ENCODE measurements at regions not wholly inside any gene's neighbourhood (a gene's known extent, or its start where the extent isn't known, plus 50 kb on each side); places are given as distances from the start of the nearest gene placed in this dataset.

DNA sequence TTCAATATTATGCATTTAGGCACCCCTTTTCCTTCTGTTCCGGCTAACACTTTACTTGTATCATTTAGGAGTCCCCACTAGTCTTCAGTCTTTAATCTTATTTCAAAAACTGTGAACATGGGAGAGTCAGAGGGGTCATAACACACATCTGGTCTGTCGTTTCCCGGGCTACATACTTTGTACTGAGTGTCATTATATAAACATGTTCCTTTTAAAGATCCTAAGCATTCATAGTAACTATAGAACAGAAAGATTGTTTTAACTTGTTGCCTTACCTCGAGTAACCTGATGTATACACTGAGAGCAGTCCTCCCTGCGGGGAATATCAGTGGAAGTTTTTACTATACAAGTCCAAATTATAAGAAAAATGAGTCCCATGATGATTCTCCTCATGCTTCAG, 78.2 kb upstream of the VEPH1 start:
- no peak for DNase-seq (ENCODE audit: low read depth)

DNA sequence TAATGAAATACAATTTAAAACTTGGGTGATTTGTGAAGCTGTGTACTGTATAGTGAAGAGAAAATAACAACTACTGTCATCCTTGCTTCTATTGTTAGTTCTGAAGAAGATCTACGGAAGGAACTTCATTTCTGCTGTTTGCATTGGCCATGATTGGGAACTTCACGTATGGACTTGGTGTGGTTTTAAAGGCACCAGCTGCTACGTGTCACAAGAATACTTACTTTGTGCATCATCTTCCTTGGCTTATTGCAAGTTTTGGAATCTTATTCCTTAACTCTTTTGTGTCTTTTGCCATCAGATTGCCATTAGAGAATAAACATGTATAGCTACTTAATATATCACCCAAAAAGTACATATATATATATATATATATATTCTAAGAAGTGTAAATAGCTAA, 75.0 kb upstream of the VEPH1 start:
- DNase-seq (ENCODE audit: low read depth): no peak

DNA sequence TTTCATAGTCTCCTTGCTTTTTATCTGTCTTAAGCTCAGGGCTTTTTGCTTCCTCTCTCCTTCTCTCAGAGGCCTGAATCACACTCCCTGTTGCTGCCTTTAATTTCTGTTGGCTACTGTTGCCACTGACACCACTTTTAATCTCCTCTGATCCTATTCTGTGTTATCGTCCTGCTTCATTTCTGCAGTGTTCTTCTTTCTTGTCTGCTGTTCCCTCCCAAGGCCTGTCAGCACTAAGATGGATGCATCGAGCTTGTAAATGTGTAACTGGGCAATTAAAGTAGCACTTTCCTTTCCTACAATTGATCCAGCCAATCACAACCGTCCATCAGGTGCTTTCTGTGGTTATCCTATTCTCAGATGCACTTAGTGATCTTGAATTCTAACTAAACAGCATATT, 71.3 kb upstream of the VEPH1 start:
- DNase-seq (ENCODE audit: low read depth): no peak

DNA sequence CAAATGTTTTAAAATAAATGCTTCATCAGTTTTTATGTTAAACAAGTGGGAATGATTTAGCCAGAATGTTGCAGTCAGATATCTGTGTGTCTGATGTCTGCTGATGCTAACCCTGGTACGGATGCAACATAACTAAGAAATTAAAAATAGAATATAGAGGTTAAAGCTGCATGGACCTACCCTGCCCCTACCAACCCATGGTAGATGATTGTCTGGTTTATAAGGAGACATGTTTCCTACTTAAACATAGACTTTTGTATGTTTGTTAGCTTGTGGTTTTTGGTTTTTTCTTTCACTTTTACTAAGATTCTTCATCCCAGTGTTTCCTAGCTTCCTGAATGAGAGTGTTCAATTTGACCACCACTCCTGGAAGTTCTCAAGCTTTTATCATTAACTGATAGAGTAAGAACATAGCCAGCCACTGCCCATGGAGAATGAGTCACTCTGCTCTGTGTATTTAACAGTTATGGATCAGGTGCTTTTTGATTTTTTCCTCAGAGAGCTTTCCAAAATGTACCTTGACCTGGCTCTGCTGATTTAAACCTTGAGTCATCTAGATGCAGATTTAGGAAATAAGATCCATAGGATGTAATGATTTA, 70.7 kb upstream of the VEPH1 start:
- DNase-seq (ENCODE audit: low read depth): no peak

DNA sequence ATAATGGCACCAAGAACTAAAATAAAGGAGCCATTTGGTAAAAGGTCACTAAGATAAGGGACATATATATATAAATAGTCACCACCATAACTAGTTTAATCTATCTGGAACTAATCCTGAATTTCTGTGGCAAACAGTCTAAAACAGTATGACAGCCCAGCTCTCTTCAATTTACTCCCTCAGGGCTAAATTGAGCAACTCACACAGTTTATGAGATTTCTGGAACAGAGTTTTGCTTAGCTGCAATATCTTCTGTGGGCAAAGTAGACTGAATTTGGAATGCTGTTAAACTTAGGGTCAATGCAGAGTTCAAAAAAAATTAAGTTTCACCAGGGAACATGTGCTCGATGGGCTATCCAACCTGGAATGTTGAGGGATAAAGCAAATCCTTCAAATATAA, 70.1 kb upstream of the VEPH1 start:
- DNase-seq (ENCODE audit: low read depth): no peak

DNA sequence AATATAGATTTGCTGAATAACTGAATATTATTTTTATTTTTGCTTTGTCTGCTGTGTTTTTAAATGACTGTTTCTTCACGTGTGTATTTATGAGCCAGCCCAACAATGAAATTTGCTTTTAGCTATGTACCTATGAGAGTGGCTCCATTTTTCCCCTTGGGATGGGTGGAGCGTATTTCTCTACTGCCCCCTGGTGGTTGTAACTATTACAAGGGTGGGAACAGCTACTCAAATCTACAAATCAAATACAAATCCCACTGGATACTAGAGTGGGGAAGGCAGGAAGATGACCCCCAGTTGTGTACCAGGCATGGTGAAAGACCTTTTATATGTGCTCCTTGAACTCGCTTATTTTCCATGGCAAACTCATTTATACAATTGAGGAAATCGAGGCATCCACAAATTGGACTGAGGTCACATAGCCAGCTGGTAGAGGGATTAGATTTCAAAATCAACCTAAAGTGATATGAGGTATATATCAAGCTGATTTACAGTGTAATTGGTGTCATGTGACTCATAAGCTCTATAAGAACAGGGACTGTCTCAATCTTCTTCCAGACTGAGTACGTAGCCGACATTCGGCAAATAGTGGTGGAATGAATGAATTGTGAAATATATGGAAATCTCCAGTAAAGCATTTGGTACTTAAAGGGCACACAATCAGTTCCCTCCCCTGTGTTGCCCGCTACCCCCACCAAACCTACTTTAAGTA, 69.5 kb upstream of the VEPH1 start:
- no peak for DNase-seq (ENCODE audit: low read depth)

DNA sequence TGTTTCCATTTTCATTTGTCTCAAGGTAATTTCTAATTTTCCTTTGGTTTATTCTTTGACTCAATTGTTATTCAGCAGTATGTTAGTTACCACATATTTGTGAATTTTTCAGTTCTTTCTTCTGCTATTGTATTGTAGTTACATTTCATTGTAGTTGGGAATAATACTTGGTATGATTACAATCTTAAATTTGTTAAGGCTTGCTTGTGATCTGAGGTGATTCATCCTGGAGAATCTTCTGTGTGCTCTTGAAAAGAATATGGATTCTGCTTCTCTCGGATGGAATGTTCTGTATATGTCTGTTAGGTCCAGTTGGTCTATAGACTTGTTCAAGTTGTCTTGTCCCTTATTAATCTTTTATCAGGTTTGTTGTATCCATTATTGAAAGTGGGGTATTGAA, 63.4 kb upstream of the VEPH1 start:
- DNase-seq (ENCODE audit: low read depth): no peak

DNA sequence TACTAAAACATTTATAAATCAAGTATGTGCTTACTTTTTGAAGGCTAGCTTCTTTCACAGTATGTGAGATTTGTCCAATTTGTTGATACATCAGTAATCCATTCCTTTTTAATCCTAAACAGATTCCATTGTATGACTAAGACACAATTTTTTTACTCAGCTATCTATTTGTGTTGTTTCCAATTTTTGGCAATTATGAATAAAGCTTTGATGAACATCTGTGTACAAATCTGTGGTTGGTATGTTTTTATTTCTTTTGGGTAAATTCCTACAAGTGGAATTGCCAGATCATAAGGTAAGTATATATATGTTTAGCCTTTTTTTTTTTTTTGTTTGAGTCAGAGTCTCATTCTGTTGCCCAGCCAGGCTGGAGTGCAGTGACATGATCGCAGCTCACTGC, 56.2 kb upstream of the VEPH1 start:
- no peak for DNase-seq (ENCODE audit: low read depth)
